ENCODE measurements at regions not wholly inside any gene's neighbourhood (a gene's known extent, or its start where the extent isn't known, plus 50 kb on each side); places are given as distances from the start of the nearest gene placed in this dataset.

GRCh38 chr21:14734191-14734590, 188.1 kb upstream of the SAMSN1 start:
- TF ChIP-seq, protein P1, sequence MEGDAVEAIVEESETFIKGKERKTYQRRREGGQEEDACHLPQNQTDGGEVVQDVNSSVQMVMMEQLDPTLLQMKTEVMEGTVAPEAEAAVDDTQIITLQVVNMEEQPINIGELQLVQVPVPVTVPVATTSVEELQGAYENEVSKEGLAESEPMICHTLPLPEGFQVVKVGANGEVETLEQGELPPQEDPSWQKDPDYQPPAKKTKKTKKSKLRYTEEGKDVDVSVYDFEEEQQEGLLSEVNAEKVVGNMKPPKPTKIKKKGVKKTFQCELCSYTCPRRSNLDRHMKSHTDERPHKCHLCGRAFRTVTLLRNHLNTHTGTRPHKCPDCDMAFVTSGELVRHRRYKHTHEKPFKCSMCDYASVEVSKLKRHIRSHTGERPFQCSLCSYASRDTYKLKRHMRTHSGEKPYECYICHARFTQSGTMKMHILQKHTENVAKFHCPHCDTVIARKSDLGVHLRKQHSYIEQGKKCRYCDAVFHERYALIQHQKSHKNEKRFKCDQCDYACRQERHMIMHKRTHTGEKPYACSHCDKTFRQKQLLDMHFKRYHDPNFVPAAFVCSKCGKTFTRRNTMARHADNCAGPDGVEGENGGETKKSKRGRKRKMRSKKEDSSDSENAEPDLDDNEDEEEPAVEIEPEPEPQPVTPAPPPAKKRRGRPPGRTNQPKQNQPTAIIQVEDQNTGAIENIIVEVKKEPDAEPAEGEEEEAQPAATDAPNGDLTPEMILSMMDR (IDR thresholded peaks at IDR 0.05) = no peak
- TF ChIP-seq POLR2A (IDR thresholded peaks at IDR 0.05) = no peak
